ENCODE measurements at regions not wholly inside any gene's neighbourhood (a gene's known extent, or its start where the extent isn't known, plus 50 kb on each side); places are given as distances from the start of the nearest gene placed in this dataset.

GRCh38 chr7:22932896-22933295, 81.0 kb downstream of the HYCC1 start:
- Histone ChIP-seq H3K4me3 (no peak overlapping the region), H3K9me3 (no peaks in the 10 kb centered on the region), H3K4me1 (ENCODE audit: low read depth) (no peaks in the 10 kb centered on the region), H3K36me3 (ENCODE audit: low read depth) (no peaks in the 10 kb centered on the region)
- TF ChIP-seq CTCF (IDR thresholded peaks at IDR 0.05), result no peak
- intact Hi-C loops (cut with DNase I, micrococcal nuclease), result no loop called here
- DNase-seq (no peak), ATAC-seq (no peak)

- no peak for ATAC-seq
- no peak for DNase-seq
- TF ChIP-seq CTCF (IDR thresholded peaks at IDR 0.05), result no peak
- H3K36me3 ChIP-seq (ENCODE audit: low read depth), result no peaks in the 10 kb centered on the region
- intact Hi-C loops (cut with DNase I, micrococcal nuclease), result no loop called here
- no peak overlapping the region for H3K4me3 ChIP-seq
- H3K4me1 ChIP-seq (ENCODE audit: low read depth), result no peaks in the 10 kb centered on the region
- peaks cover 2% of the 10 kb centered on the region for H3K9me3 ChIP-seq
Observed at GRCh38 chr7:22931011-22931410, 82.9 kb downstream of the HYCC1 start.

- Histone ChIP-seq H3K4me1 (ENCODE audit: low read depth) (no peaks in the 10 kb centered on the region), H3K4me3 (no peak overlapping the region), H3K9me3 (peaks cover 2% of the 10 kb centered on the region), H3K36me3 (ENCODE audit: low read depth) (no peaks in the 10 kb centered on the region)
- no peak for TF ChIP-seq CTCF (IDR thresholded peaks at IDR 0.05)
- DNase-seq (no peak), ATAC-seq (no peak)
- intact Hi-C loops (cut with DNase I, micrococcal nuclease), result no loop called here
Observed at GRCh38 chr7:22922307-22922706, 91.6 kb downstream of the HYCC1 start.

GRCh38 chr7:22921386-22922086, 92.4 kb downstream of the HYCC1 start:
- ATAC-seq (no peak), DNase-seq (no peak)
- intact Hi-C loops (cut with DNase I, micrococcal nuclease), result no loop called here
- no peaks in the 10 kb centered on the region for H3K4me1 ChIP-seq (ENCODE audit: low read depth)
- H3K4me3 ChIP-seq, result no peak overlapping the region
- H3K36me3 ChIP-seq (ENCODE audit: low read depth), result no peaks in the 10 kb centered on the region
- H3K9me3 ChIP-seq, result peaks cover 2% of the 10 kb centered on the region
- TF ChIP-seq CTCF (IDR thresholded peaks at IDR 0.05), result no peak

- no peaks in the 10 kb centered on the region for H3K36me3 ChIP-seq (ENCODE audit: low read depth)
- no peak overlapping the region for H3K4me3 ChIP-seq
- intact Hi-C loops (cut with DNase I, micrococcal nuclease), result no loop called here
- no peak for TF ChIP-seq CTCF (IDR thresholded peaks at IDR 0.05)
- DNase-seq, result no peak
- no peak for ATAC-seq
- H3K9me3 ChIP-seq, result no peaks in the 10 kb centered on the region
- no peaks in the 10 kb centered on the region for H3K4me1 ChIP-seq (ENCODE audit: low read depth)
Observed at GRCh38 chr7:22920672-22921071, 93.3 kb downstream of the HYCC1 start.

- H3K36me3 ChIP-seq (ENCODE audit: low read depth), result no peaks in the 10 kb centered on the region
- no peaks in the 10 kb centered on the region for H3K9me3 ChIP-seq
- ATAC-seq, result no peak
Observed at GRCh38 chr7:22913158-22913557, 90.5 kb upstream of the TOMM7 start.

More at GRCh38 chr7:22913158-22913557, 90.5 kb upstream of the TOMM7 start:
- H3K4me3 ChIP-seq, result no peak overlapping the region
- no peak for TF ChIP-seq CTCF (IDR thresholded peaks at IDR 0.05)
- H3K4me1 ChIP-seq (ENCODE audit: low read depth), result no peaks in the 10 kb centered on the region
- DNase-seq, result no peak
- intact Hi-C loops (cut with DNase I, micrococcal nuclease), result no loop called here

Data from mucosa of descending colon (tissue), 3 donors.